Pulmonary artery endothelial cell (primary cell): ENCODE measurements at regions not wholly inside any gene's neighbourhood (a gene's known extent, or its start where the extent isn't known, plus 50 kb on each side); places are given as distances from the start of the nearest gene placed in this dataset.
"Not testable (repeated sequence)": the region's sequence is repeated elsewhere in the genome, so short reads cannot be mapped to it uniquely, and the experiment has no call there.

Experiments used
- DNase-seq: peaks from one replicate; pipeline ENCODE4 v3.0.0-alpha.2; 2011; ENCODE audit warnings: low read depth, low spot score

DNA sequence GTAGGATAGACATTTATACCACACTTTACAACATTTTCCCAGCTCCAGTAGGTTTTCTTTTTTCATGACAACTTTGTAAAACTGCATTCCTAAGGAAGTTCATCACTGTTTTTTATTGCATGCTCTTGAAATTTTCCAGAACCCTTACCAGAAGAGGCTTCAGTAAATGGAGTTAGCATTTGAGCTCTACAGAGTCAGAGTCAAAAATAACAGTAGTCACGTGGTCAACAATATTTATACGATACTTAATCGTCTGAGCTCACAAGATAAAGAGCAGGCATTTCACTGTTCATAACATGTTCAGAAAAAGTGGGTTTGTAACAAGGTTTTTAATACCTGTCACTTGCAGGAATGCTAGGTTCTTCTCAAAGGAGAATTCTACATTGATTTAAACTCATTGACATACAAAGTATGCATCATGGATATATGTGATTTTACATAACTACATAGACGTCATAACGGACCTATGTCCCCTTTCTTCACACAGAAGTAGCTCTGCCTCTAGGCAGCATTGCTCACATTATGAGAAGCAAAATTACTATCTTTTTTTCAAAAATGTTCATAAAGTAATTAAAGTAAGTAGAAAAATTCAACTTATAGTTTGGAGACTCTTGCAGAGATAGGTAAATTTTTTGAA is 187.0 kb upstream of the COL3A1 start:
- no peak for DNase-seq

DNA sequence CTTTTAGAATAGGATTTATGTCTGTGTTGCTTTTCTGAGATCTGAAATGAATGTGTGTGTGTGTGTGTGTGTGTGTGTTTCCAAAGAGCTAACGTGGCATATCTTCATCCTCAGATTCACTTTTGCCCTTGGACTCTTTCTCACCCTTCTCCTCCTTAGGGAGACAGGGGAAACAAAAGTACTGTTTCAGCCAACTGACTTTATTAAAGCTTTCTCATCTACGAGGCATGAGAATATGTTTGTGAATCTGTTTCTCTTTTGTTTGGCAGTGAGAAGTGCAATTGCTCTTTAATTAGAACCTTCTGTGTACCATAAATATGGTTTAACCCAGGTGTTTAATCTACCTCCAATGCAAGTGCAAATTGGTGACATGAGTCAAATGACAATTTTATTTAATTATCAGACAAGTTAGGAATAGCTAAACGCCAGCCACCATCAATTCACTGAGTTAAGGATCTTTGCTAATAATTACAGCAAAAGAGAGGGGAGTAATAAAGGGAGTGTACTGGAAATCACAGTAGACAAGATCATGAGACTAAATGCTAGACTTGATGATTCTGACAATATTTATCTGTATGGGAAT is 186.4 kb upstream of the COL3A1 start:
- DNase-seq: no peak

DNA sequence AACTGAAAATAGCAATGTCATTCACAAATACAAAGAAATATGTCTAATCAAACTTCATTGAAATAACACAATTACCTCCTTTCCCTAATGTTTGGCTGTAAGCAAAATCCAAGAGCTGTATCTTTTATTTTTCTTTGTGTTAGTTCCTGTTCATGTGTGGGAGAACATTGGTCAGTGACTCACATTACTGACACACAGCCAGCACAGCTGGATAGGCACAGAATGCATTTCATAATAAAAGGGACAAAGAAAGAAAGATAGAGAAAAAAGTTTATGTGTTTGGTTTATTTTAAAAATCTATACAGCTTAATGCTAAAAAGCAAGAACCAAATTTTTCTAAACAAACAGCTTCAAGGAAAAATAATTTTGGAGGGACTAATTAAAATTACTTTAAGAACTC is 185.6 kb upstream of the COL3A1 start:
- DNase-seq: peak; percentile 68

DNA sequence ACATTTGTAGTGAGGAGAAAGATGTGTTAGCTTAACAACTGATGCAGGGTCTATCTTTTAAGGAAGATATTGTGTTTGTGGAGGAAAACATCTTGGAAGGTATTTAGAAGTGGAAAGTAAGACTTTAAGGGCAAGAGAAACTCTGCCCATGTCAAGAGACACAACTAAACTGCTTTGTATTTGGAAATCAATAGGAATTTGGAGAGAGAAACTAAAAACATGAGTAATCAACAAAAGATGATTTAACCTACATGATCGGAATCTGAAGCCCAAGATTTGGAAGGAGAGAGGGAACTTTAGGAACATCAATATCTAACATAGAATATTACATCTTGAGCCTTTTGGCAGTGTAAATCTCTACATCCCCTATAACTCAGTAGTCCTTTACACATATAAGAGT is 184.2 kb upstream of the COL3A1 start:
- DNase-seq: no peak

DNA sequence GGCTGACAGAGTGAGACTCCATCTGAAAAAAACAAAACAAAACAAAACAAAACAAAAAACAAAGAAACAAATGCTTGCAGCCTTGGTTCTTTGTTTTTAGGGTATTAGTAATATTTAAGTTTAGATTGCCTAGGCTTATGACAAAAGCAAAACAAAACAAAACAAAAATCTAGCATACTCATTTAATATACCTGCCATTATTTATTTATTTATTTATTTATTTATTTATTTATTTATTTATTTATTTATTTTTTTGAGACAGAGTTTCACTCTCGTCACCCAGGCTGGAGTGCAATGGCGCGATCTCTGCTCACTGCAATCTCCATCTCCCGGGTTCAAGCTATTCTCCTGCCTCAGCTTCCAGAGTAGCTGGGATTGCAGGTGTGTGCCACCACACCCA is 179.7 kb upstream of the COL3A1 start:
- DNase-seq: not testable (repeated sequence)

DNA sequence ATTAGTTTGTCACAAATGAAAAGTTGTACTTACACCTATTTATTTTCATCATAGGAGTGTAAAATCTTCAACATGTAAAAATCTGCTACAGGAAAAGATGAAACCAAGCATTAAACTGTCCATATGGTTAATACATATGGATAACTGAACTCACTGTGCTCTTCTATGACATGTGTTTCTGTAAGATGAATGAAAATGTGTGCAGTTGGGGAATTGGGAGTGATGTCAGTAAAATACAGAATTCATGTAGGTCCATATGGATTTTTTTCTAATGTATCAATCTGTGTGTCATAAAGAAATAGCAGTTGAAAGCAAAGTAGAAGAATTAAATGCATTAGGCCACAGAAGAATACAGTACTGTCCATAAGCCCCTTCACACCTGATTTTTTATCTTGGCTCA is 178.4 kb upstream of the COL3A1 start:
- no peak for DNase-seq

DNA sequence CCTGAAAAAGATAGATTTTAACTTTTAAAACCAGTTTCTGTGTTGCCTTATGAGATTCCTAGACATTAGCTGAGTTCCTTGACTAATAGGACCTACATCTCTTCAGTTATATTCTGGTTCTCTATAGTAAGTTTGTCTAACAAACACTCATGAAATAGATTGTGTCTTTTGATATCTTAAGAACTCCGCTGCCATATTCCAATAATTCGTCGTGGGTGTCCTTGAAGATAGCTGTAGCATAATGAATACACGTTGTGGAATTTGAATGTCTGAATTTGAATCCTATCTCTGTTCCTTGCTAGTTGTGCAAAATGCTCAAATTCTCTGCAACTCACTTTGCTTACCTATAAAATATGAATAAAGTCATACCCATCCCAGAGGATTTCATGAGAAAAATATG is 176.8 kb upstream of the COL3A1 start:
- no peak for DNase-seq

DNA sequence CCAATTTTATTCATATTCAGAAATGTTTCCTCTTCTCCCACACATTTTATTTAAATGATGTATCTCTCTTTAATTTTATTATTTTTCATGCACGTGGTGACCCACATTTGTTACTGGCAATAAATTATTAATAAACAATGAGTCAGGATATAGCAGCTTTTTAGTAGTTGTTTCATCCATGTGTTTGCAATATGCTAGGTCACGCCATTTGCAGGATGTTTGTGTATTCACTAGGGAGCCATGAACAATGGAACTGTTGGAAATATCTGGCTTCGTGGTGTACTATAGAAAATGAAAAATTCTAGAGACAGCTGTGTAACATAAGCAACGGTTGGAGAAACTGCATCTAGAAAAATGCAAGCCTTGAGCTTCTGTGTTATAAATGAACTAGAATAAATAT is 176.0 kb upstream of the COL3A1 start:
- DNase-seq: no peak

DNA sequence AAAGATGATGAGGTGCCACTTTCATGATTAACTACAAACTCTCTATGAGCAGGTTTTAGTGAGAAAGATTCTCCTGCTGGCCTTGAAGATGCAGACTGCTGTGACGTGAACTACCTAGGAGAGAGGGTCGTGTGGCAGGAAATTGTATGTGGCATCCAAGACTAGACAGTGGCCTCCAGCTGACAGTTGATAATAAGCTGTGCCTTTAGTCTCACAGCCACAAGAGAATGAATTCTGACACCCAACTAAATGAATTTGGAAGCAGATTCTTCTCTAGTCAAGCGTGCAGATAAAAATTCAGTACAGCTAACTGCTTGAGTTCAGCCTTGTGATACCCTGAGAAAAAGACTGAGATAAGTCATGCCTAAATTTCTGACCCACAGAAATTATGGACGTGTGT is 169.0 kb upstream of the COL3A1 start:
- no peak for DNase-seq

DNA sequence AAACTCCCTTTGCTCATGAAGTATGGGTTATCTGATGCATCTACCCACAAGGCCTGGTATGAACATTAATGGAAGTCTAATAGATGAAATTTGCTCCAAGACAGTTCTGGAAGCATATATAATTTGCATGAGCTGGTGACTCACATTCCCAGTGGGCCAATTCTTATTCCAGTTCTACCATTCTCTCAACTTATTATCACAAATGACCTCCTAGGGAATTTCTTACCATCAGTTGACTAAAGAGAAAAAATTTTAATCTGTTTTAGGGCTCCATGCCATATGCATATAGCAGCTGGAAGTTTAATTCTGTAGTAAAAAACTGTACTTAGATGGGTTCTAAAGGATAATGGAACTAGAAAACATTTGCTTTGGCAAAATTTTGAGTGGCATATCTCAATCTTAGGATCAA is 165.2 kb upstream of the COL3A1 start:
- DNase-seq: no peak

DNA sequence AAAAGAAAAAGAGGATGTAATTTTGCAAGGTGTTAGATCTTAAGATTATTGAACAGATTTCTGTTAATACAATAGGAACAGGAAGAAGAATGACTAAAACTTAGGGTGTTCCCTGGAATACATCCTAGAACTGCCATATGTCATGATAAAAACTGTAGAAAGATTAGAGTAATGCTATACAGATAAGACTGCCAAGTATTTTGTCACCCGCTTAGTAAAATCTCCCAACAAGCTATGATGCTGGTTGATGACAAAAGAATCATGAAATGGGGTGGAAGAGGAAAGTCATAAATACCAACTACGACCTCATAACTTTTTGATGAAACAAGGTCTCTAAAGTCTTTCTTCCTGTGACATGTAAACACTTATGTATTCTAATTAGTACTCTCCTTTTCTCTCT is 163.6 kb upstream of the COL3A1 start:
- no peak for DNase-seq

DNA sequence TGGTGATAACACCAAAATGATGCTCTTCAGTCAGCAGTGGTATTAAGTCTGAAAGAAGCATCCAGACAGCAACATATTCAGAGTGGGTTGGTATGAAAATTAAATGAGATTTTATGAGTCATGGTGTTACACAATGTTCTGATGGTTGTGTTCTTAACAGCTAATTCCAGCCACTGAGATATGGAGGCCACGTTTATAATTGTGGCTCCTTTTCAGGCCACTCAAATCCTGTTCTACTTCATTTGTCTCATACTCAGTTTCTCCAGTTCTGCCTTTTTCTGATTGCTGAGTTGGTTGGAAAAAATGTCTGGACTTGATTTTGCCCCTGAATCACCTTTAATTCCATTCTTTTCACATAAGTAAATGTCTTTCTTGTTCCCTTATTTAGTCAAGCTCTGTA is 162.7 kb upstream of the COL3A1 start:
- DNase-seq: no peak

DNA sequence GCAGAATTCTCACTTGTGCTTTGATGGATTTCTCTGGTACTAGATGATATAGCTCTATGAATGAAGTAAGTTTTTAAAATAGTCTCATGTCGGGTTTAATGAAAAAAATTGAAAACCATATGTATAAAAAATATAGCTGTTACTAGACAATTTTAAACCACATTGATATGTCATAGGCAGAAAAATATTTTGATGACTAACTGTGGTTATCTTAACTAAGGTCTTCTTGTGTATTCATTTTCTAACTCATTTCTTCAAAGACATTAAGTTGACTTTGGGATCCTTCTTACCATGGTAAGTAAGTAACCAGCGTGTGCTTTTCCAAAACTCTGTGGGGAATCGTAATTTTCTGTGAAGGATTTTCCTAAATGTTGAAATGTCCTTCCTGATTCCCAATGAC is 160.9 kb upstream of the COL3A1 start:
- DNase-seq: no peak

DNA sequence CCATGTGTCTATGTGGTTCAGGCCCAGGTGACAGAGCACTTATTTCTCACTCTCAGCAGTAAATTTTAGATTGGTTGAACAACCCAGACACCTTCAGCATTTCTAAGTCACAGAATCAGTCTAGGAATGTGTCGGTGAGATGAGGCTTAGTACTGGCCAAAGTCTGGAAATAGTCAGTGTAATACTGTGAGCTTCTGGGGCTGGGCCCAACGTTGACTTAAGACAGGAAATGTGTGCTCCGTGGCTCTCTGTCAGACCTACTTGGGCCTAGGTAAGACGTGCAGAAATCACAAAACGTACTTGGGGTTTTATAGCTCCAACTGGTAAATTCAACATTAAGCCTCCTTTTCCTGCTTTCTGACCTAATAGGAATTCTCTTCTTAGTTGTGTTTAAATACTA is 160.3 kb upstream of the COL3A1 start:
- DNase-seq: no peak

DNA sequence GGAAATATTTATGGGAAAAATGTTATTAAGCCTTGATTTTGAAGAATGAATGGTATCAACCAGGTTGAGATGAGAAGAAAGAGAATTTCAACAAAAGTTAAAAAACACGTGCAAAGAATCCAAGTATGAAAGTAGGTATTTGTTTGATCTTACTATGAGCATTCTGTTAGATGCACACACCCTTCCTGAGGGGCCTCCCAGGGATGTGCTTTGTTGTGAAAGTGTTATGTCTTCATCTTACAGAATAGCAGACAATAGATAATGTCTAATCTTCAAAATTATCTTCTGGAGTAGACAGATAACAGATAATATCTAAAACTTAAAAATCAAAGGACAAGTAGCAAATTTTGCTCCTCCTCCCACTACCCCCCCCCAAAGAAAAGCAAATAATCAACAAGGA is 155.2 kb upstream of the COL3A1 start:
- DNase-seq: no peak

DNA sequence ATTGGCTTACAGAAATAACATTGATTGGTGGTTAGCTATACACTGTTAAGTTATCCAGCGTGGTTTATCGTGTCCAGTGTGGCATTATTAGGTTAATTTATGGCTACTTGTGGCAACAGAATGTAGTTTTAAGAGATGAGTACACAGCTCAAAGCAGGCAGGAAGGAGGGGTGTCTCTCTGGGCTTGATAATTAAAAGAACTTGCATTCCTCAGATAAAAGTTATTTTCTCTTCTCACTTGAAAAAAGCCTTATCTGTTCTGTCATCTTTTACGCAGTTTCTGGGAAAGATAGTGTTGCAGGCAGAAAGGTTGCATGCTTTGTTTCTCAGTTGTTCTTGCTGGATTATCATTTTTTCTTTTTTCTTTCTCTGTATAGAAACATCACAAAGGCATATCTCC is 154.4 kb upstream of the COL3A1 start:
- DNase-seq: no peak

DNA sequence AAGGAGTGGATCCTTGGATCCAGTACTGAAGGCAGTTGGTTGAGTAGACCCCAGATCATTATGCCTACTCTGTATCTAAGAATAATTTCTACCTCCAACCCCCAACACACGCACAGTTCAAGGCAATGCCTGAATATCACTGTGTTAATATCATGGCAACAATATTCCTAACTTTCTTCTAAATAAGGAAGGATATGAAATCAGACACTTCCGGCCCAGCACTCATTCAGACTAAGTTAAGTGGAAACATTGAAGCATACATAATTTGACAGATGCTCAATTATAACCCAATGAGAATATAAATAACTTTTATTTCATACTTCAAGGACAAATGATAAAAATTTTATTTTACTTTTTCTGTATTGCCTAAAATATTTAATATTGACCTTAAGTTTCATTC is 153.6 kb upstream of the COL3A1 start:
- DNase-seq: no peak

DNA sequence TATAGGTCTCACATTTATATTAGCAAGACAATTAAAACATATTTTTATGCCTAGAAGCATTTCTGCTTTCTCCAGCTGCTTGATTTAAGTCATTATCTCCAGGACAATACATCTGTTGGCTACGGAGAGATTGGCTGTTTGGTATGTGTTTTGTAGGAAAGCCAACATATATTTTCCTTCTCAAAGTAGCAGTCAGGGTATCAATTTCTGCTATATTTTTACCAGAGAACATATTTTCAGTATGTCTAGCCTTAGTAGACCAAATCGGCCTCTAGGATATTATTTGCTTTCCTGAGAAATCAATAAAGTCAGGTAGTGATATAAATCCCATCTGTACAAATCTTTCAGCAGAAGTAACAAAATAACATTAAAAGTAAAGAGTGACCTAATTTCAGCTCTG is 150.0 kb upstream of the COL3A1 start:
- DNase-seq: no peak

DNA sequence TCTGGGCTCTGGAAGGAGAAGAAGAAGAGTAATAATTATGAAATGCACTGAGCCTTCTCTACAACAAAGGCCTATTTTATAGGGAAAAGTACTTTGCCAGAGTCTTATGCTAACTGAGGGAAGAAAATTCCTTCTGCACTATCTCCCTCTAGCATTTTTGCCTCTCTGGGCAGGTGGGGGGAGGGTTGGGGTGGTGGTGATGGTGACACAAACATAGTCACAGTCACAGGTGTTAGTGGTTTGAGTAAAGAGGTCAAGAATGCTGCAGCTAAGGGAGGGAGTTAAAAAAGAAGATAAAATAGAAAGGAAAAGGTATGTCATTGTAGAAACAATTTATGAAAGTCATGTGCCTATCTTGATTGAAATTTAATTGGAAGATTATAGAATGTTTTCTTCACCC is 140.8 kb upstream of the COL3A1 start:
- DNase-seq: no peak

DNA sequence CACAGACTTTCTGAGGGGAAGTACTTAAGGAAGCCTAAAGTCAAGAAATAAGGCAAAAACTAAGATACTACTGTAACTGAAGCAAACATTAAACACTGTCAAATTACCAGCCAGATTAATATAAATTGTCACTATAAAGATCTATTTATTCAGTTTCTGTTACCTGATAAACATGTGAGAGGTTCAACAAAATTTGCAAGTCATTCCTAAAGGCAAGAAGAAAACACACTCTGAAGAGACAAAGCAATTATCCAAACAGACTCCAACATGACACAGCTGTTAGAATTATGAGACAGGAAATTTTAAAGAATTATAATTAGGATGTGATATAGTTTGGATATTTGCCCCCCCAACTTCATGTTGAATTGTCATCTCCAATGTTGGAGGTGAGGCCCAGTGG is 140.4 kb upstream of the COL3A1 start:
- no peak for DNase-seq

DNA sequence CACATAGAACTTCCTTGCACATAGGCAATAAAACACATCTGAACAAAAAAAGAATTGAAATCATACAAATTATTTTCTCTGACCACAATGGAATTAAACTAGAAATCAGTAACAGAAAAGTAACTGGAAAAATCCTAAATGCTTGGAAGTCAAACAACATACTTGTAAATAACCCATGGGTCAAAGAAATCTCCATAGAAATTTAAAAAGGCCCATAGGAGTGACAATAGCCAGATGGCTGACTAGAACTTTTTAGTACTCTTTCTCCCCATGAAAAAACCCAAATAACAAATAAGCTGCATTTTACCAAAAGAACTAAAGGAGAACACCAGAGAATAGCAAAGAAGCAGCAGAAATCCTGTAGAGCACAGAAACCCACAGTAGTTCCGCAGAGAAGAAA is 139.2 kb upstream of the COL3A1 start:
- no peak for DNase-seq

DNA sequence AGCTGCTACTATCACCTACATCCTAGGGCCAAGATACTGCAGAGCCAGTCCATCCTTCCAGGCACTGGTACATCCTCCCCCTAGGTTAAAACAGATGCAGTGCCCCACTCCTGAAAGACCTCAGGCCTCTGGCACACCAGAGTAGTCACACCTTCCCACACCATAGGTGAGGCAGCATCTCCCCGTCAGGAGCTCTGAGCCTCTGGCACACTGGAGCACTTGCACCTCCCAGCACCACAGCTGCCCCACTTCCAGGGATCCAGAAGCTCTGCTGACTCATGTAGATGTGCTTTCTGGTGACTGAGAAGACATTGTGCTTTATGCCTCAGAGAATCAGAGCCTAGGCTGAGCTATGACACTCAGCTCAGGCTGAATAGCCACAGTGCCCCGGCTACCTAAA is 138.4 kb upstream of the COL3A1 start:
- DNase-seq: no peak

DNA sequence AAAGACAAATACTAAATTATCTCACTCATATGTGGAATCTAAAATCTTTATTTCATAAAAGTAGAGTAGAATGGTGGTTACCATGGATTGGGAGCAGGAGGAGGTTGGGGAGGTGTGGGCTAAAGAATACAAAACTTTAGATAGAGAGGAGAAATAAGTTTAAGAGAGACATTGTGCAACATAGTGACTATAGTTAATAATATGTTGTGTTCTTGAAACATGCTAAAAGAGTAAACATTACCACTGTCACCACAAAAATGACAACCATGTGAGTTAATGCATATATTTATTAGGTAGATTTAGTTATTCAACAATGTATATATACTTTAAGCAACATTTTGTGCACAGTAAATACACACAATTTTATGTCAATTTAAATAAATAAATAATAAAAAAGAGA is 128.5 kb upstream of the COL3A1 start:
- DNase-seq: no peak

DNA sequence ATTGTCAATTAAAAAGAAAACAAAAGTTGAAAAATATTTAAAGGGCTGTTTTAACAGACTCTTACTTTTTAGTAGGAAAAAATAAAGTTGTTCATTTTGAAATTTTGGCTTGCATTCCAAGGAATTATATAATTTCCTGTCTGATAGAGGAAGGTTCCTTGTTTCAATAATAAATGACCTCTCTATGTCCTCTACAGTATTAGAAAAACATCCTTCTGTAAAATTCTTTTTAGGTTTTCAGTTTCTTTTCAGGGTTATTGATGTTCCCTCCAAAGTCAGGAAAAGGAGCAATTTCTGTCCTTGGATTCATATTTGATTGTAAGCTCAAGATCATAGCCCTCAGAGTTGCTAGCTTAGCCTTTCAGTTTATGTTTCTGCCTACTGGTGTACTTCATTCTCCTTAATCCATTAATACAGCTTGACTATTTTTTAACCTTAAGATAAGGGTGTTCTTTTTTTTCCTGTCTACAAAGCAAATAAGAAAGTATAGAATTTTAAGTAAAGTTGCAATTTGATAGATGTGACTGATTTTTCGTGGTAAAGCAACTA is 125.2 kb upstream of the COL3A1 start:
- DNase-seq: no peak
